Brain microvascular endothelial cell (primary cell): ENCODE measurements at regions not wholly inside any gene's neighbourhood (a gene's known extent, or its start where the extent isn't known, plus 50 kb on each side); places are given as distances from the start of the nearest gene placed in this dataset.

Experiments used
- DNase-seq: peaks from one replicate; pipeline ENCODE4 v3.0.0-alpha.2; 2020
- H3K27ac ChIP-seq: fragments of 250-450 bp; sonication (Bioruptor Pico); 2 replicates; pipeline ENCODE4 v1.5.1; 2020; ENCODE audit warnings: mild to moderate bottlenecking, moderate library complexity
- H3K27me3 ChIP-seq: fragments of 250-450 bp; sonication (Bioruptor Pico); replicated peaks from 2 replicates; pipeline ENCODE4 v1.5.1; 2020; ENCODE audit warnings: mild to moderate bottlenecking
- H3K36me3 ChIP-seq: fragments of 250-450 bp; sonication (Bioruptor Pico); replicated peaks from 2 replicates; pipeline ENCODE4 v1.5.1; 2020; ENCODE audit warnings: mild to moderate bottlenecking
- H3K4me3 ChIP-seq: 2 replicates; pipeline ENCODE4 v1.5.1; 2011; ENCODE audit warnings: low read depth, mild to moderate bottlenecking, control low read depth, low read length, moderate library complexity
- in situ Hi-C: cut with HindIII; loops from 2 replicates; pipeline ENCODE4 v1.10.0; 2017; ENCODE audit warnings: low sequenced_read_pairs, low pct_ligation_motif_present
- TF ChIP-seq, protein P1 (sequence below): IDR thresholded peaks from 2 replicates; pipeline ENCODE4 v1.5.1; 2011; ENCODE audit warnings: low read depth, mild to moderate bottlenecking, moderate library complexity, low read length, control low read depth, inconsistent platforms; ENCODE audit errors: missing control alignments

- TF ChIP-seq, protein P1, sequence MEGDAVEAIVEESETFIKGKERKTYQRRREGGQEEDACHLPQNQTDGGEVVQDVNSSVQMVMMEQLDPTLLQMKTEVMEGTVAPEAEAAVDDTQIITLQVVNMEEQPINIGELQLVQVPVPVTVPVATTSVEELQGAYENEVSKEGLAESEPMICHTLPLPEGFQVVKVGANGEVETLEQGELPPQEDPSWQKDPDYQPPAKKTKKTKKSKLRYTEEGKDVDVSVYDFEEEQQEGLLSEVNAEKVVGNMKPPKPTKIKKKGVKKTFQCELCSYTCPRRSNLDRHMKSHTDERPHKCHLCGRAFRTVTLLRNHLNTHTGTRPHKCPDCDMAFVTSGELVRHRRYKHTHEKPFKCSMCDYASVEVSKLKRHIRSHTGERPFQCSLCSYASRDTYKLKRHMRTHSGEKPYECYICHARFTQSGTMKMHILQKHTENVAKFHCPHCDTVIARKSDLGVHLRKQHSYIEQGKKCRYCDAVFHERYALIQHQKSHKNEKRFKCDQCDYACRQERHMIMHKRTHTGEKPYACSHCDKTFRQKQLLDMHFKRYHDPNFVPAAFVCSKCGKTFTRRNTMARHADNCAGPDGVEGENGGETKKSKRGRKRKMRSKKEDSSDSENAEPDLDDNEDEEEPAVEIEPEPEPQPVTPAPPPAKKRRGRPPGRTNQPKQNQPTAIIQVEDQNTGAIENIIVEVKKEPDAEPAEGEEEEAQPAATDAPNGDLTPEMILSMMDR, result no peak
These were observed 151.3 kb upstream of the SERPINE2 start for GRCh38 chr2:224190234-224190935.

DNA sequence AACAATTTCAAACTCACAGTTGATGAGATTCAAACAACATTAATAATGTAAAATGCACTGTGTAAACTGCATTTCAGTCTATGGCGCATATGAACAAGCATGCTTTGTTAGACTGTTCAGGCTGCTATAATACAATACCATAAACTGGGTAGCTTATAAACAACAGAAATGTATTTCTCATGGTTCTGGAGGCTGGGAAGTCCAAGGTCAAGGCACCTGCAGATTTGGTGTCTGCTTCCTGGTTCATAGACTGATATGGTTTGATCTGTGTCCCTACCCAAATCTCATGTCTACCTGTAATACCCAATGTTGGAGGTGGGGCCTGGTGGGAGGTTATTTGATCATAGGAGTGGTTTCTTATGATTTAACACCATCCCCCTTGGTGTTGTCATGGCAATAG lies 148.1 kb upstream of the SERPINE2 start:
- Histone ChIP-seq H3K36me3 (no peaks in the 10 kb centered on the region), H3K27me3 (no peaks in the 10 kb centered on the region), H3K27ac (no peak overlapping the region), H3K4me3 (no peak overlapping the region)
- in situ Hi-C loops, result no loop called here
- TF ChIP-seq, protein P1, result no peak
- DNase-seq, result no peak

More at GRCh38 chr2:224190234-224190935, 151.3 kb upstream of the SERPINE2 start:
- H3K4me3 ChIP-seq, result no peak overlapping the region
- in situ Hi-C loops, result no loop called here
- no peaks in the 10 kb centered on the region for H3K27me3 ChIP-seq
- H3K27ac ChIP-seq, result no peak overlapping the region
- H3K36me3 ChIP-seq, result no peaks in the 10 kb centered on the region
- no peak for DNase-seq

DNA sequence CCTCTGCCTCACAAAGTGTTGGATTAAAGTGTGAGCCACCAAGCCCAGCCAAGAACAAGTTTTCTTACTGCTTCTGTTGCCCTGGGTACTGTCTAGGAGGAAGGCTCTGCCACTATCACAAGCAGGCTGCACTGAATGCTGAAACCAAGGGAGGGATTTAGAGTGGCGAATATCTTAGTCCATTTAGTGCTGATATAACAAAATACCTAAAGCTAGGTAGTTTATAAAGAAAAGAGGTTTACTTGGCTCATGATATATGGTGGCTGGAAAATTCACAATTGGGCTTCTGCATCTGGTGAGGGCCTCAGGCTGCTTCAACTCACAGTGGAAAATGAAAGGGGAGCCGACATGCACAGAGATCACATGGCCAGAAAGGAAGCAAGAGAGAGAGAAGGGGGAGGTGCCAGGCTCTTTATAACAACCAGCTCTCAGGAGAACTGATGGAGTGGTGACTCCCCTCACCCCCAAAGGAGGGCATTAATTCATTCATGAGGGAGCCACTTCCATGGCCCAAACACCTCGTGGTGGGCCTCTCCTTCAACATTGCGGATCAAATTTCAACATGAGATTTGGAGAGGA lies 146.0 kb upstream of the SERPINE2 start:
- TF ChIP-seq, protein P1, result no peak
- in situ Hi-C loops, result no loop called here
- Histone ChIP-seq H3K4me3 (no peak overlapping the region), H3K27me3 (no peaks in the 10 kb centered on the region), H3K27ac (no peak overlapping the region), H3K36me3 (no peaks in the 10 kb centered on the region)
- no peak for DNase-seq

DNA sequence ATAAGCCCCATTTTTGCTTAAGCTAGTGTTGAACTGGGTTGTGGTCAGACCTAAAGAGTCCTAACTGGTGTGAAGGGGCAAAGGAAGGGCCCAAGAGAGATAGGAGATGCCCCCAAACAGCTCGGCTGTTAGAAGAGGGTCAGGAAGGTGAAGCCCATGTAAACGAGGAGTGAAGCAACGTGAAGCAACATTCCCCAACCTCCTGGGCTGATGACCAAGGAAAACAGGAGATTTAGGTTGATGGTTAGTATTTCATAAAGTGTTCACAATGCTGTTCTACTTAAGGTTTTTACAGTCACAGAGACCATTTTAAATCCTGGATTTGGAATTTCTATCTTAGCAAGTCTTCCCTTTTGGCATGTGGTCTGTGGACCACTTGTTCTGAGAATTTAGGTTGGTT lies 144.0 kb upstream of the SERPINE2 start:
- in situ Hi-C loops, result no loop called here
- TF ChIP-seq, protein P1, result no peak

GRCh38 chr2:224182498-224182897 lies 143.4 kb upstream of the SERPINE2 start:
- no peak for DNase-seq
- in situ Hi-C loops, result no loop called here
- H3K27ac ChIP-seq, result no peak overlapping the region
- no peaks in the 10 kb centered on the region for H3K27me3 ChIP-seq
- TF ChIP-seq, protein P1, result no peak
- H3K4me3 ChIP-seq, result no peak overlapping the region
- H3K36me3 ChIP-seq, result no peaks in the 10 kb centered on the region

More for the DNA sequence above, 144.0 kb upstream of the SERPINE2 start:
- Histone ChIP-seq H3K36me3 (no peaks in the 10 kb centered on the region), H3K4me3 (no peak overlapping the region), H3K27me3 (no peaks in the 10 kb centered on the region), H3K27ac (no peak overlapping the region)
- no peak for DNase-seq
